ENCODE measurements at regions not wholly inside any gene's neighbourhood (a gene's known extent, or its start where the extent isn't known, plus 50 kb on each side); places are given as distances from the start of the nearest gene placed in this dataset.

- TF ChIP-seq CTCF (IDR thresholded peaks at IDR 0.05) = no peak
- no peak for TF ChIP-seq POLR2A (IDR thresholded peaks at IDR 0.05)
Observed at GRCh38 chr10:2387672-2388071, 650.3 kb upstream of the ADARB2 start.

All from right lobe of liver (tissue), 4 donors.